ENCODE measurements at regions not wholly inside any gene's neighbourhood (a gene's known extent, or its start where the extent isn't known, plus 50 kb on each side); places are given as distances from the start of the nearest gene placed in this dataset.

- TF ChIP-seq POLR2A (IDR thresholded peaks at IDR 0.05) (no peak), CTCF (IDR thresholded peaks at IDR 0.05) (no peak)
These were observed 352.2 kb downstream of the AACS start for GRCh38 chr12:125417446-125417845.
